HuH-7.5 (cell line): ENCODE measurements at regions not wholly inside any gene's neighbourhood (a gene's known extent, or its start where the extent isn't known, plus 50 kb on each side); places are given as distances from the start of the nearest gene placed in this dataset.

Experiments
- DNase-seq: peaks from one replicate; pipeline ENCODE4 v3.0.0; 2011; ENCODE audit warnings: low spot score

- no peak for DNase-seq
Measured at GRCh38 chr1:38111589-38111988, 65.0 kb upstream of the POU3F1 start.

DNA sequence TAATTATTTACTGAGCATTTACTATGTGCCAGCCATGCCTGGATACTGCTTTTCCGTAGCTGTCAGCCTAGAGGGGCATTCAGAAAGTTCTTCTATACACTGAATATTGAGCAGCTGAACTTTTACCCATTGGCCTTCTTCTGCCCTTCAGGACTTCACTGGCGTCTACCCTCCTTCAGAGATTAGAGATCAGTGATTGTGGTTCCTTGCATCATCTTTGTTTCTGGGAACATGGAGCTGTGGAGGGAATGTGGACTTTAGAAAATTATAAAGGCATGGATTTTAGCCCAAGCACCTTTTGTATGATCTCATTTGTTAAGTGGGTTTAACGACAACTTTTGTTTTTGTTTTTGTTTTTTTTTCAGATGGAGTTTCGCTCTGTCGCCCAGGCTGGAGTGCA, 58.7 kb upstream of the POU3F1 start:
- DNase-seq: no peak

- no peak for DNase-seq
Measured at GRCh38 chr1:38102636-38103035, 56.0 kb upstream of the POU3F1 start.

DNA sequence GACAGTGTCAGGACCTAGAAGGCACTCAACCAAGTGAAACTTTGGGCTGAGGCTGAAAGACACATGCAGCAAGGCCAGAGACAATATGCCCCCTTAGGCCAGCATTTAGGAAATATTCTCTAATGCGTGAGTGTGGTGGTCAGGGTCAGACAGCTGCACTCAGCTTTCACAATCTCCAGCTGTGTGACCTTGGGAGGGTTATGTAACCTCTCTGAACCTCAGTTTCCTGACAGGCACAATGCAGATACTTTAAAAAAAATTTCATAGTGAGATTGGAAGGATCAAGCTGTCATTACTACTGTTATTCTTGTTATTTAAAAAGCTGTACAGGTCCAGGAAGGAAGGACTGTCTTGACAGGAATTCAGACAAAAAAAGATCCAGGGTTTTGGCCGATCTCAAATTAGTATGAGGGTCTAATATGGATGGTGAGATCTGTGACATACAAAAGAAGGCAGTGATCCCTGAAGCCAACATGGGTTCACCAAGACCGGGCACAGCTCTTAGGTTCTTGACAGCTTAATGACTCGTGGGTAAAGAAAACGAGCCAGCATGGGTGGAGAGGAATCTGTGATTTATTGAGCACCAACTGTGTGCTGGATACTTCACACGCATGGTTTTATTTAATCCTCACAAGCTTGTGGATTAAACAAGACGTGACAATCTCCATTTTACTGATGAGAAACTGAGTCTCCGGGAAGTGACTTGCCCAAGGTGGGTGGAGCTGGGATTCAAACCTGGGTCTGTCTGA, 54.6 kb upstream of the POU3F1 start:
- no peak for DNase-seq

DNA sequence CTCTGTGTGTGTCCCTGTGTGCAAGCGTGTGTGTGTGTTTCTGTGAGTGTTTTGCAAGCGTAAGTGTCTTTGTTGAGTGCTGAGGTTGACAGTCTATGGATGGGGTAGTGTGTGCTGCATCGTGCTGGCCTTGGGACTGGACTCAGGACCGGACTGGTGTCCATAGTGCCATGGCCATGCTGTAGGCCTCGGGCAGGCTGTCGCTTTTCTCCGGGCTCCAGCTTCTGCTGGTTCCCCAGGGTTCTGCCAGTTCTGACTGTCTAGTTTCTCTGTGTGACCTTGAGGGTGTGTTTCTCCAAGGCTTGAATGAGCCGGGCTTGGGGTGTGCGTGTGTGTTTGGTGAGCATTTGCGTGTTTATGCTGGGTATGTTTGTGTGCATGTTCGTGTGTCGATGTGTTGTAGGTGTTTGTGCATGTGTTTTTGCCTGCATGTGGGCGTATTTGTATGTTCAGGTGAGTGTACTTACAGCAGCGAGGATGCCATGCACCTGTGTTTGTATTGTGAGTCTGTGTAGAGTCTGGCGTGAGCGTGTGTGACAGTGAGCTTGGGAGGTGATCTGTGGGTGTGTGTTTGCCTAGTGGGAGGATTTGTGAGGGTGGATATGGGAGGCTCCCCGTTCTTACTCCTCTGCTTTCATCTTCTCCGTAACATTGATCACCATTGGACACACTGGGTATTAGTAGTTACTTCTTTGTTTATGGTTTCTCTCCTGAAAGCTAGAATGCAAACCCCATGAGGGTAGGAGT, 51.7 kb upstream of the POU3F1 start:
- no peak for DNase-seq

GRCh38 chr1:38097284-38097898, 50.8 kb upstream of the POU3F1 start:
- DNase-seq: no peak
